Erythroblast (primary cell): ENCODE measurements at regions not wholly inside any gene's neighbourhood (a gene's known extent, or its start where the extent isn't known, plus 50 kb on each side); places are given as distances from the start of the nearest gene placed in this dataset.

ENCODE experiments used
- GATA1 ChIP-seq: IDR thresholded peaks from 2 replicates; pipeline ENCODE4 v1.6.1; 2011; ENCODE audit warnings: low read depth, mild to moderate bottlenecking, control low read depth, low read length, moderate library complexity
- POLR2A ChIP-seq: IDR thresholded peaks from 2 replicates; pipeline ENCODE4 v1.6.1; 2011; ENCODE audit warnings: mild to moderate bottlenecking, low read length

DNA sequence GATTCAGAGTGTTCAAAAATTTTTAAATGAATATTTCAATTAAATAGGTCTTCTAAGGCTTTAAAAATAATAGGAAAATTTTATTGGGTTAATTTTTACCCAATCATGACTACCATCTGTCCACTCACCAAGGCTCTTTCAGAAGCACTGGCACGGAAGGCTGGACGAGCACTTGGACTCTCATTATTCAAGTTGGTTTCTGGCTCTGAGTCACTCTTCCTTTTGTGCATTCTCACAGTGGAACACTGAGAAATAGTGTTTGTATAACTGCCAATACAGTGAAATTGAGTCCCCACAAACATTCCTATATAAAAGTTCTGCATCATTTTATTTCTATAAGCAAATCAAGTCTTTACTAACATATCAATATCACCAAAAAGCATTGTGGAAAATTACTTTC lies 1149.0 kb downstream of the EFNA5 start:
- TF ChIP-seq POLR2A (no peak), GATA1 (no peak)
